GM18867 (cell line): ENCODE measurements at regions not wholly inside any gene's neighbourhood (a gene's known extent, or its start where the extent isn't known, plus 50 kb on each side); places are given as distances from the start of the nearest gene placed in this dataset.

Experiments
- ATAC-seq: cut with Tn5 transposase; IDR thresholded peaks from one replicate; pipeline ENCODE4 v1.9.1; 2021; ENCODE audit warnings: mild to moderate bottlenecking, moderate library complexity; ENCODE audit not compliant: unreplicated experiment

GRCh38 chr15:39193611-39194010 lies 387.3 kb upstream of the THBS1 start:
- ATAC-seq, result no peak

- ATAC-seq, result no peak
Measured at GRCh38 chr15:39194106-39194830, 386.6 kb upstream of the THBS1 start.

GRCh38 chr15:39195961-39196486 lies 384.9 kb upstream of the THBS1 start:
- ATAC-seq, result no peak

GRCh38 chr15:39198044-39199000 lies 382.6 kb upstream of the THBS1 start:
- ATAC-seq, result no peak

- no peak for ATAC-seq
Measured at GRCh38 chr15:39199076-39199475, 381.8 kb upstream of the THBS1 start.

GRCh38 chr15:39200586-39200985 lies 380.3 kb upstream of the THBS1 start:
- no peak for ATAC-seq

- ATAC-seq, result no peak
Measured at GRCh38 chr15:39202641-39203040, 378.2 kb upstream of the THBS1 start.

- ATAC-seq, result no peak
Measured at GRCh38 chr15:39204031-39204430, 376.8 kb upstream of the THBS1 start.

GRCh38 chr15:39205081-39205480 lies 375.8 kb upstream of the THBS1 start:
- no peak for ATAC-seq

GRCh38 chr15:39205506-39206371 lies 375.1 kb upstream of the THBS1 start:
- ATAC-seq, result no peak

- no peak for ATAC-seq
Measured at GRCh38 chr15:39207532-39208115, 373.3 kb upstream of the THBS1 start.

- ATAC-seq, result no peak
Measured at GRCh38 chr15:39208187-39208586, 372.7 kb upstream of the THBS1 start.

GRCh38 chr15:39209548-39210211 lies 371.2 kb upstream of the THBS1 start:
- no peak for ATAC-seq

GRCh38 chr15:39211108-39211979 lies 369.5 kb upstream of the THBS1 start:
- ATAC-seq, result no peak

GRCh38 chr15:39213385-39213840 lies 367.5 kb upstream of the THBS1 start:
- no peak for ATAC-seq

GRCh38 chr15:39215015-39215414 lies 365.9 kb upstream of the THBS1 start:
- no peak for ATAC-seq

- ATAC-seq, result no peak
Measured at GRCh38 chr15:39216816-39217215, 364.1 kb upstream of the THBS1 start.

- no peak for ATAC-seq
Measured at GRCh38 chr15:39219608-39220007, 361.3 kb upstream of the THBS1 start.
